Kidney (tissue), 13 donors: ENCODE measurements at regions not wholly inside any gene's neighbourhood (a gene's known extent, or its start where the extent isn't known, plus 50 kb on each side); places are given as distances from the start of the nearest gene placed in this dataset.

Experiments
- DNase-seq, 5 donors: peaks; one replicate each; pipeline ENCODE4 v3.0.0-alpha.2; 2013 to 2020
- FAIRE-seq: peaks from 2 replicates; lab custom pipeline; 2012; peaks lifted over from hg19 to GRCh38; lab: Jason Lieb, UNC
- H3K27ac ChIP-seq, 2 donors: one replicate each; pipeline ENCODE4 v1.7.0; 2013; ENCODE audit warnings: low read depth in 2 of 2, low read length in 2 of 2, inconsistent platforms in 1 of 2
- H3K27me3 ChIP-seq: one replicate; pipeline ENCODE4 v1.7.1; 2013; ENCODE audit warnings: low read length, inconsistent platforms; ENCODE audit not compliant: control insufficient read depth, insufficient read depth
- H3K36me3 ChIP-seq, 3 donors: one replicate each; pipeline versions ENCODE4 v1.7.0 to v1.7.1; 2013; ENCODE audit warnings: low read length in 3 of 3, control low read depth in 1 of 3, inconsistent platforms in 1 of 3; ENCODE audit not compliant: insufficient read depth in 3 of 3, control insufficient read depth in 2 of 3
- H3K4me1 ChIP-seq, 3 donors: one replicate each; pipeline versions ENCODE4 v1.7.0 to v1.7.1; 2013; ENCODE audit warnings: low read length in 3 of 3, inconsistent platforms in 1 of 3, low read depth in 1 of 3; ENCODE audit not compliant: control insufficient read depth in 2 of 3, insufficient read depth in 2 of 3
- H3K4me3 ChIP-seq, 3 donors: one replicate each; pipeline versions ENCODE4 v1.7.0 to v1.8.1; 2013; ENCODE audit warnings: low read length in 3 of 3, control low read depth in 1 of 3, inconsistent platforms in 1 of 3
- H3K9ac ChIP-seq, 3 donors: one replicate each; pipeline versions ENCODE4 v1.7.0 to v1.7.1; 2013; ENCODE audit warnings: low read length in 3 of 3, control low read depth in 1 of 3, inconsistent platforms in 1 of 3
- H3K9me3 ChIP-seq, 3 donors: one replicate each; pipeline versions ENCODE4 v1.7.0 to v1.7.1; 2013; ENCODE audit warnings: low read length in 3 of 3, control low read depth in 1 of 3, inconsistent platforms in 1 of 3; ENCODE audit not compliant: control insufficient read depth in 2 of 3, insufficient read depth in 1 of 3
- CTCF ChIP-seq: IDR thresholded peaks from 3 replicates; pipeline ENCODE4 v1.5.1; 2012; ENCODE audit warnings: mild to moderate bottlenecking, moderate library complexity, borderline replicate concordance; ENCODE audit not compliant: insufficient read depth; ENCODE audit errors: extremely low read depth
- intact Hi-C: fragments of 100-400 bp; cut with DNase I; formaldehyde crosslinking; loops from one replicate; pipeline ENCODE4 v1.11.1; 2022
- donor health status: control.
- donor health status: control.
- donor health status: control.
- donor health status: control.
- donor health status: control.
- donor health status: DM: yes; HTN: yes; CAD: no.
- donor health status: Normal renal cell carcinoma (clear cell type).

GRCh38 chr15:66649235-66649984 is 52.6 kb upstream of the SMAD6 start:
- peaks cover 0 to 11% (median 5%) of the 10 kb centered on the region in 3 donors for H3K4me1 ChIP-seq
- H3K27ac ChIP-seq, result no peak overlapping the region
- H3K4me3 ChIP-seq, result no peak overlapping the region
- H3K36me3 ChIP-seq, result no peaks in the 10 kb centered on the region
- intact Hi-C loops, result no loop called here
- DNase-seq, result no peak
- no peaks in the 10 kb centered on the region for H3K9me3 ChIP-seq
- FAIRE-seq, result no peak
- H3K9ac ChIP-seq, result no peak overlapping the region
- TF ChIP-seq CTCF, result no peak
- no peaks in the 10 kb centered on the region for H3K27me3 ChIP-seq

GRCh38 chr15:66650433-66650832 is 51.6 kb upstream of the SMAD6 start:
- H3K27ac ChIP-seq, result no peak overlapping the region
- H3K27me3 ChIP-seq, result no peaks in the 10 kb centered on the region
- H3K4me3 ChIP-seq, result no peak overlapping the region
- H3K9me3 ChIP-seq, result no peaks in the 10 kb centered on the region
- no peak overlapping the region for H3K9ac ChIP-seq
- no peaks in the 10 kb centered on the region for H3K36me3 ChIP-seq
- DNase-seq, result peak in 1 of 5 donors; percentile 82
- TF ChIP-seq CTCF, result no peak
- intact Hi-C loops, result no loop called here
- no peak for FAIRE-seq
- peaks cover 0 to 13% (median 5%) of the 10 kb centered on the region in 3 donors for H3K4me1 ChIP-seq

- intact Hi-C loops, result no loop called here
Measured at GRCh38 chr15:66651198-66651597, 50.8 kb upstream of the SMAD6 start.

More at GRCh38 chr15:66651198-66651597, 50.8 kb upstream of the SMAD6 start:
- no peak for DNase-seq
- H3K27me3 ChIP-seq, result no peaks in the 10 kb centered on the region
- no peaks in the 10 kb centered on the region for H3K9me3 ChIP-seq
- H3K27ac ChIP-seq, result no peak overlapping the region
- FAIRE-seq, result no peak
- H3K9ac ChIP-seq, result no peak overlapping the region
- no peak for TF ChIP-seq CTCF
- peaks cover 0 to 14% (median 5%) of the 10 kb centered on the region in 3 donors for H3K4me1 ChIP-seq
- H3K4me3 ChIP-seq, result no peak overlapping the region
- no peaks in the 10 kb centered on the region for H3K36me3 ChIP-seq
